Activated CD4-positive, alpha-beta T cell treated with anti-CD3 and anti-CD28 coated beads, Interleukin-2, amount 50 U/mL, for 48 hours (primary cell): ENCODE measurements at regions not wholly inside any gene's neighbourhood (a gene's known extent, or its start where the extent isn't known, plus 50 kb on each side); places are given as distances from the start of the nearest gene placed in this dataset.

ENCODE experiments used
- DNase-seq, 2 experiments: peaks; one replicate each; pipeline ENCODE4 v3.0.0-alpha.2; 2020

GRCh38 chr15:39094116-39094515 lies 486.8 kb upstream of the THBS1 start:
- no peak for DNase-seq

- no peak for DNase-seq
Measured at GRCh38 chr15:39095218-39095879, 485.5 kb upstream of the THBS1 start.

DNA sequence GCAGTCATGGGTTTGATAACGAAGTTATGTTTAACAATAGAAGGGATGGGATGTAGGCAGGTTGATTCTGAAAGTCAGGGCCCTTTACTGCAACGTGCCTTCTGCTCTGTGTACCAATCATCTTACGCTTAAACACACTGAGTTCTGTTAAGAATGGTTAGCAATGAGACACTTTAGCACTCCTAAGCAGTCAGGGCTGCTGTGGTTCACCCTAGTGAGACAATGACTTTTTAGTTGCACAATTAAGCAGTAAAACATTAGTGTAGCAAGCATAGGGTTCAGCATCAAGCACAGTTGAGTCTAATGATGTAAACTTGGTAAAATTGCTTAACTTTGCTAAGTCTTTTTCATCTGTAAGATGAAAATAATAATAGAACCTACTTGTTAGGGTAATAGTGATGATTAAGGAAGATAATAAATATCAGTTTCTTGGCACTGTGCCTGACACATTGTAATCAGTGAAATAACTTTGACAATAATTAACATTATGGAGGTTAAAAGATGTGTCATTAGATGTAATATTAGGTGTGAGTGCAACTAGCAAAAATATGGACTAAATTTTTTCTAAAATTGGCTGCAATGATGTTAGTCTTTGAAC lies 484.2 kb upstream of the THBS1 start:
- no peak for DNase-seq

DNA sequence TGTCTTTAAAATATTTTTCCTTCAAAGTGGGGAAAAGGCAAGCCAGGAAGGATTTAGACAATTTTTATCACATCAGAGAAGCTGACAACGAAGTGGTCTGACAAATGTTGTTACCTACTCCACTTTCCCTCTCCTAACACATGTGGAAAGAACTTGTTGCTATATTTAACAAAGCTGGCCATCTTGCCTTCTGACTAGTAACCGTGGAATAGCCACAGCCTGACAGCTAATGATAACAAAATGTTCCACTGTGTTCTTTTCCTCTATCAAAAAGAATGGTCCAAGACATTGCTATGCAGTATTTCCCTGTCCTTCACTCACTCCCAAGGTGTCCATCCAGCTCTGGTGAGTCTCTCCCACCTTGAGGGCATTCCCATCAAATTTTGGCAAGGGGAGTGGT lies 481.4 kb upstream of the THBS1 start:
- DNase-seq = no peak

DNA sequence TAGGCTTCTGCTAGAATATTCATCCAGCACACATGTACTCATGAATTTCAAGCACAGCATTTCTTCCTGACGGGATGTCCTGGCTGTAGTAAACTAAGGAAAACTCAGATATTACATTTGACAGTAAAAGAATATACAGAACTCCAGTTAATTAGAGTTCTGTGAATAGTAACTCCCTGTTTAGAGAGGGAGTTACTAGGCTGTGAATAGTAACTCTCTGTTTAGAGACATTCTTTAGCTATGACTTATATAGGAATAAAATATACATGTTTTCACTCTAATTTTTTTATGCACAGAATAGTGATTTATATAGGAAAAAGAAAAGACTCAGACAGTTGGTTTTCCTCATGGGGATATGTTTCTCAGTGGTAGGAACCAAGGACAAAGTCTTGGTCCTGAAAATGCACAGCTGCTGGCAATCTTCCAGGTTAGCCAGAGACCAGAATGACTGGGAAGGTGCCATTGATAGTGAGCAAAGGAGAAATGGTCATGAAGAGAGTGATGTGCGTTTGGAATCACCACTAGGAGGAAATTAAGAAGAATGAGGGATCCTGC lies 480.7 kb upstream of the THBS1 start:
- no peak for DNase-seq

- no peak for DNase-seq
Measured at GRCh38 chr15:39102431-39102830, 478.4 kb upstream of the THBS1 start.

- no peak for DNase-seq
Measured at GRCh38 chr15:39106950-39107349, 473.9 kb upstream of the THBS1 start.

DNA sequence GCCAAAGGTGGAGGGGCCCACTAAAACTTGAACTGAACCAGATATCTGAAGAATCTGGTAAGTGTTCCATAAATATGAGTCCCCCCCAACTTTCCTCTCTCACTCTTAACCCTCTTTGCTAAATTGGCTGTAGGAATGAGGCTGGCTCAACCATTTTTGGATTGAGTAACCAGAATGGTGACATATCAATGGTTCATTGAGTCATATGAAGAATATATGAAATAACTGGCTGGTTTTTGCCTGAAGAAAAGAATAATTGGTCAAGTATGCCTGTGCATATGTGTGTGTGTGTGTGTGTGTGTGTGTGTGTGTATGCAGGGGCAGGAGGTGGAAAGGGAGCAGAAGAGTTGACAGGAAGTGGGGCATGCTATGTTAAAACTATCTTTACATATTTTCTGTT lies 472.9 kb upstream of the THBS1 start:
- no peak for DNase-seq

GRCh38 chr15:39110336-39110735 lies 470.5 kb upstream of the THBS1 start:
- no peak for DNase-seq

DNA sequence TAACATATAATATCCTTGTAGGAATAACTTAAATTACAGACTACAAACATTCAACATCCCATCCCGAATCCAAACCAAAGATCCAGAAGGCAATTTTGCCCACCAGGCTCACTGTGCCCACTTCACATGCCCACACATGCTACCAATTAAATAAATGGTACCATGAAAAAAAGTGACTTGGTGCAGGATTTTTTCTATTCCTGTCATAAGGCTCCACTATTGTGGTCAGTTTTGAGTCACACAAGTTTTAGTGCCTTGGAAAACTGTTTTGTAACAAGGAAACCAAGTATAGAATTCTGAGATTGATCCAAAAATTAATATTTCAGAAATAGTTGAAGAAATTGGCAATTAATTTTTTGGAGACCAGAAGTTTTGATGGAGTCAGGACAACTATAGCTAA lies 470.1 kb upstream of the THBS1 start:
- DNase-seq = no peak

DNA sequence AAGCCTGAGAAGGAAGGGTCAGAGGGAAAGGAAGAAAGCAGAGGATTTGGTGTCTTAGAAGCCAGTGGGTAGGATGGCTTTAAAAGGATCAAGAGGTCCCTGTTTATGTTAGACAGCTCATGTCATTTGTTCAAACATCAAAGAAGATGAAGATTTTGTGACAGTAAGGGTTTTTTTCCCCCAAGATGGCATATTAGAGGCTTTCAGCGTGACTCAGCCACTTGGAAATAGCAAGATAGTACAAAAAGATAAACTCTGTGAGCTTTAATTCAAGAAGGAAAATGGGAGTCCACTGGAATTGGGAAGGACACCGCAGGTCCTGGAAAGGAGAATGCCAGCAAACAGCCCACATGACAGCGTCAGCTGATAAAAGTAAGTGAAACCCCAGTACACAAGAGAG lies 467.1 kb upstream of the THBS1 start:
- DNase-seq = no peak

DNA sequence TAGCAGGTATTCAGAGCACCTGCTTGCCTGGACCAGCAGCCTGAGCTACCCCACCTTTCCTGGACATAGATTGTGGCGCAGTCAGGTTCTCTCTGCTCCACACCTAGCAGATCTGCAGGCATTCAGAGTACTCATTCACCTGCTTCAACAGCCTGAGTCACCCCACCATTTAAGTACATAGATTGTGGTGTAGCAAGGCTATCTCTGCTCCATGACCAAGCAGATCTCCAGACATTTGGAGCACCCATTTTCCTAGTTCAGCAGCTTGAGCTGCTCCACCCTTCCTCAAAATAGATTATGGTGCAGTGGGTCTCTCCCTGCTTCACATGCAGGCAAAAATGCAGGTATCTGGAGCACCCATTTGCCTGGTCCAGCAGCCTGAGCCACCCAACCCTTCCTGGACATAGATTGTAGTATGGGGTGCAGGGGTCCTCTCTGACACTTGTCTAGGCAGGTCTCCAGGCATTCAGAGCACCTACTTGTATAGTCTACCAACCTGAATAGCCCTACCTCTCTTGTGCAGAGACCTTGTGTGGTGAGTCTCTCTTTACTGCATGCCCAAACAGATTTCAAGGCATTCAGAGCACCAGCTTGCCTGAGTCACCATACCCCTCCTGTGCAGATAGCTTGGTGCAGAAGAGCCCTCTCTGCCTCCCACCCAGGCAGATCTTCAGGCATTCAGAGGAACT lies 466.0 kb upstream of the THBS1 start:
- no peak for DNase-seq

- no peak for DNase-seq
Measured at GRCh38 chr15:39115379-39116057, 465.4 kb upstream of the THBS1 start.

DNA sequence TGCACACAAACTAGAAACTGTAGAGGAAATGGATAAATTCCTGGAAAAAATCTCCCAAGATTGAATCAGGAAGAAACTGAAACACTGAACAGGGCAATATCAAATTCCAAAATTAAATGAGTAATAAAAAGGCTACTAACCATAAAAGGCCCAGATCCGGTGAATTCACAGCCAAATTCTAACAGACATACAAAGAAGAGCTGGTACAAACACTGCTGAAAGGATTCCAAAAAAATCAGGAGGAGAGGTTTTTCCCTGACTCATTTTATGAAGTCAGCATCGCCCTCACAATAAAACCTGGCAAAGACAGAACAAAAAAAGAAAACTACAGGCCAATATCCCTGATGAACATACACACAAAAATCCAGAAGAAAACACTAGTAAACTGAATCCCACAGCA lies 462.4 kb upstream of the THBS1 start:
- no peak for DNase-seq

- DNase-seq = no peak
Measured at GRCh38 chr15:39124155-39124552, 456.7 kb upstream of the THBS1 start.

GRCh38 chr15:39124553-39125171 lies 456.2 kb upstream of the THBS1 start:
- DNase-seq = no peak

- DNase-seq = no peak
Measured at GRCh38 chr15:39125226-39125625, 455.7 kb upstream of the THBS1 start.

DNA sequence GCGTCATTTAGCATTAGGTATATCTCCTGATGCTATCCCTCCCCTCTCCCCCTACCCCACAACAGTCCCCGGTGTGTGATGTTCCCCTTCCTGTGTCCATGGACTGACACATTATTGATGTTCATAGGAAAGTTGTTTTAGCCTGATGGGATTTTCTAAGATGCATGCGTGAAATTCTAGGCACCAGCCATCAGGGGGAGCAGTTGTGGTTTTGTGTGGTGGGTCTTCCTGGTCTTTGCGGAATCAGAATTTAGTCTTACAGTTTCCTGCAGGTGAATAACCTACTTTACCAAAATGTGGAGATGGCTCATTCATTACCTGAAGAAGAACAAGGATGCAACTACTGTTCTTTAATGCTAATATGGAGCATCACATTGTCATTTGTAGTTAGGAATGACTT lies 455.0 kb upstream of the THBS1 start:
- DNase-seq = peak; percentile 11 to 21

DNA sequence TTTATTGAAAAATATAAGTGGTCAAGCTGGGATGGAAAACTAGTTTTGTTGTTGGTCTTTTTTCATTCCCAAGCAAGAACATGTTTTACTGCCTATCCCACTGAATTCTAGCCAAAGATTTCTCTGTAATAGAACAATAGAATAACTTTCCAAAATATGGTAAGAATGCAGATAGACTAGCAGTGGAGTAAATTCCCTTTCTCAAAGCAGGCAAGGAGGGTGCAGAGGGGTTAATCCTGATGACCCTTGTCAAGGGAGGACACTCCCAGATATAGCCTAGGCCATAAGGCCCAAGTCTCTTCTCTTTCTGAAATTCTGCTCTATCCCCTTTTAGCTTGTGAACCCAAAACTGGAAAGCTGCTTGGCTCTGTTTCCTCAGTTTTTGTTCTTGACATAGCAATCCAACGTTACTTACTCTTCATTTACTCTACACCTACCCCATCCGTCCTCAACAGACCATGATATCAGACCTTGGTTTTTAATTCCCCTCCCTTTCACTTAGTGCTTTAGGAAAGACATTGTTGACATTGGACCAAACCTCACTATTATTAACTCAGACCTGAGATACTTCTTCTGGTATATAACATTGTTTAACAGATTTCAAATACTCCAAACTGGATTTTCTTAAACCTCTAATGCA lies 453.6 kb upstream of the THBS1 start:
- DNase-seq = no peak

DNA sequence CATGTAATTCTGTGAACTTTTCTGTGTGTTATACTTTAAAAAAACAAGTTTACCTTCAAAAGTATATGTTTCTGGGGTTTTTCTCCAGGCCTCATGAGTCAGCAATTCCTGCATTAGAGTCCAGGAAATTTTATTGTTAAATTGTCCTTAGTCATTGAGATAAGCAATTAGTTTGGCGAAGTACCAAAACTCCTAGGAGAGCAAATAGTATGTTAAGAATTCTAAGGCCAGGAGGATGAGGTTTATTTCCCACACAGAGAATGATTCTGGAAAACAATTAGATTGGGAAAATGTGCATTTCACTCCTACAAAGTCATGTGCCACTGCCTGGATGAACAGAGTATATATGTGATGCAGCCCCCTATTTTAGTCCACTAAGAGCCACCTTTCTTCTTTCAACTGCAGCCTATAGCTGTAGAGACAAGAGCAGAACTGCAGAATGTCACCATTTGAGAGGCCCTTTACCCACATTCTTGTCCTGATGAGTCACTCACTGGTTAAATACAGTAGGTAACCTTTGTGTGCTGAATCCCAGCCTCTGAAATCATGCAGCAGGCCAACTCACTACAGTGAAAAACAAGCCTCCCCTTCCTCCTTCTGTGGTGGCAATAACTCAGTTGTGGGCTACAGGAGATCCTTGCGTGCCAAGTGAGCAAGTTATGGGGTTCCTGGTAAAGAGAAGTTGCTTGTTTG lies 452.8 kb upstream of the THBS1 start:
- no peak for DNase-seq

DNA sequence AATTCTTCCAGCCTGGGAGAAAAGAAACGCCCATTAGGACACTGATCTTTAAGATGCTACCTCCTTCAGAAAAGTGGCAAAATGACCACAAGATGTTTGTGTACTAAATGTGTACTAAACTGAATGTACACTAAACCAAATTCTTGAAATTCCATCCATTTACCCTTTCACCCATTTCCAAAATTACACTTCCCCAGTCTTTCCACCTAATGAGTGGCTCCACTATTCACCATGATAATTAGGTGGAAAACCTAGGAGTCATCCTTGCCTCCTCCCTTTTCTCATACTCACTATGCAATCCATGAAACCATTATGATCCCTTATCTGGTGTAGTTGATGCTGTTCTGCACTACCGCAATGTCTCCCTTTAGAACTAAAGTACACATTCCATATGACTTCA lies 452.1 kb upstream of the THBS1 start:
- DNase-seq = no peak
